ENCODE measurements at regions not wholly inside any gene's neighbourhood (a gene's known extent, or its start where the extent isn't known, plus 50 kb on each side); places are given as distances from the start of the nearest gene placed in this dataset.

- DNase-seq = no peak
Measured at GRCh38 chr3:130263708-130264107, 81.8 kb upstream of the COL6A5 start.

GRCh38 chr3:130266817-130267216, 78.7 kb upstream of the COL6A5 start:
- no peak for DNase-seq

GRCh38 chr3:130276203-130276803, 69.2 kb upstream of the COL6A5 start:
- no peak for DNase-seq

GRCh38 chr3:130288670-130289069, 56.8 kb upstream of the COL6A5 start:
- no peak for DNase-seq

DNA sequence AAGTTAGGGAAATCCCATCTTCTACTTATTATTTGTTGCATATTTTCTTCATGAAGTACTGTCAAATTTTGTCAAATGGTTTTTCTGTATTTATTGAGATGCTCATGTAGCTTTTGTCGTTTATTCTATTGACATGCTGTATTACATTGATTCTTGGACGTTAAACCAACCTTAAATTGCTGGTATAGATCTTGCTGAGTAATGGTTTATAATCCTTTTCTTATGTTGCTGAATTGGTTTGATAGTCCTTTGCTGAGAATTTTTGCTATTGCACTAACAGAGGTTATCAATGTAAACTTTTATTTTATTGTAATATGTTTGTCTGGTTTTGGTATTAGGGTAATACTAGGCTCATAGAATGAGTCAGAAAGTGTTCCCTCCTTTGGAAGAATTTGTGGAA, 54.3 kb upstream of the COL6A5 start:
- DNase-seq = no peak

- no peak for DNase-seq
Measured at GRCh38 chr3:130293247-130293646, 52.2 kb upstream of the COL6A5 start.

All from CD4-positive, alpha-beta T cell treated with Interleukin-6 for 4 hours (primary cell).